ENCODE measurements at regions not wholly inside any gene's neighbourhood (a gene's known extent, or its start where the extent isn't known, plus 50 kb on each side); places are given as distances from the start of the nearest gene placed in this dataset.

DNA sequence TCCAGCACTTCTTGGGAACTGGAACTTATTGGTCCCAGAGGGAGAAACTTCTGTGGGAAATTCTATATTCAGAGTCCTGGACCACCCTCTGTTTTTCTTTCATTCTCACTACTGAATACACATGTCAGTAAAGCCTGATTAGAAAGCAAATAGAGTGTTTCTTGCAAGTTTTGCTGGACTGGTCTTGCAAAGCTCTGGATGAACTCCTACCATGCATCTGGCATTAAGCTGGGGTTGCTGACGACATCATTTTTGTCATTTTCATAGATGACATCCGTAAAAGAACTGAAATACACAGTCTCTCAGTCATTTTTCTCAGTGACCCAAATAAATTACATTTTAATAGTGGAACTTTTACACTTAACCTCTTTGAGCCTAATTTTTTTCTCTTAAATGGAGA, 283.2 kb downstream of the DMAC1 start:
- H3K4me3 ChIP-seq (ENCODE audit: low read depth, low read length), result no peak overlapping the region
- TF ChIP-seq, protein P1, sequence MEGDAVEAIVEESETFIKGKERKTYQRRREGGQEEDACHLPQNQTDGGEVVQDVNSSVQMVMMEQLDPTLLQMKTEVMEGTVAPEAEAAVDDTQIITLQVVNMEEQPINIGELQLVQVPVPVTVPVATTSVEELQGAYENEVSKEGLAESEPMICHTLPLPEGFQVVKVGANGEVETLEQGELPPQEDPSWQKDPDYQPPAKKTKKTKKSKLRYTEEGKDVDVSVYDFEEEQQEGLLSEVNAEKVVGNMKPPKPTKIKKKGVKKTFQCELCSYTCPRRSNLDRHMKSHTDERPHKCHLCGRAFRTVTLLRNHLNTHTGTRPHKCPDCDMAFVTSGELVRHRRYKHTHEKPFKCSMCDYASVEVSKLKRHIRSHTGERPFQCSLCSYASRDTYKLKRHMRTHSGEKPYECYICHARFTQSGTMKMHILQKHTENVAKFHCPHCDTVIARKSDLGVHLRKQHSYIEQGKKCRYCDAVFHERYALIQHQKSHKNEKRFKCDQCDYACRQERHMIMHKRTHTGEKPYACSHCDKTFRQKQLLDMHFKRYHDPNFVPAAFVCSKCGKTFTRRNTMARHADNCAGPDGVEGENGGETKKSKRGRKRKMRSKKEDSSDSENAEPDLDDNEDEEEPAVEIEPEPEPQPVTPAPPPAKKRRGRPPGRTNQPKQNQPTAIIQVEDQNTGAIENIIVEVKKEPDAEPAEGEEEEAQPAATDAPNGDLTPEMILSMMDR (IDR thresholded peaks at IDR 0.05; ENCODE audit: insufficient read depth, low read depth, low read length), result no peak
- DNase-seq (ENCODE audit: low read depth), result no peak

DNA sequence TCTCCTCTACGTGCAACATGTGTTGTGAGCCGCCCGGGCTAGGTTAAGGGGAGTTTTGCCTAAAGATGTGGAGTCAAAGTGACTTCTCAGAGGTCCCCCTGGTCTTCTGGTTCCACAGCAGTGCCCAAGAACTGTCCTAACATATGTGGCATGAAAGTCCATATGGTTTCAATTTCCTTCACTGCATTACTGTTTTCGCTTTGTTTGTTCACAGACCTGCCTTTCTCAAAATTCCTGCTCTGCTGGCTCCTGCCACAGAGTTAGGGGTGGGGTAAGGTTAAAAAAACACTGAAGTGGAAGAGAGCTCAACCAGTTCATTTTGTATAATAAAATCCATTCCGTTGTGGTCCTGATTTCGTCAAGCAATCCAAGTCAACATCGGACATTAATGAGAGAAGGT, 289.4 kb downstream of the DMAC1 start:
- TF ChIP-seq, protein P1 (IDR thresholded peaks at IDR 0.05; ENCODE audit: insufficient read depth, low read depth, low read length), result no peak
- DNase-seq (ENCODE audit: low read depth), result peak; percentile 19

DNA sequence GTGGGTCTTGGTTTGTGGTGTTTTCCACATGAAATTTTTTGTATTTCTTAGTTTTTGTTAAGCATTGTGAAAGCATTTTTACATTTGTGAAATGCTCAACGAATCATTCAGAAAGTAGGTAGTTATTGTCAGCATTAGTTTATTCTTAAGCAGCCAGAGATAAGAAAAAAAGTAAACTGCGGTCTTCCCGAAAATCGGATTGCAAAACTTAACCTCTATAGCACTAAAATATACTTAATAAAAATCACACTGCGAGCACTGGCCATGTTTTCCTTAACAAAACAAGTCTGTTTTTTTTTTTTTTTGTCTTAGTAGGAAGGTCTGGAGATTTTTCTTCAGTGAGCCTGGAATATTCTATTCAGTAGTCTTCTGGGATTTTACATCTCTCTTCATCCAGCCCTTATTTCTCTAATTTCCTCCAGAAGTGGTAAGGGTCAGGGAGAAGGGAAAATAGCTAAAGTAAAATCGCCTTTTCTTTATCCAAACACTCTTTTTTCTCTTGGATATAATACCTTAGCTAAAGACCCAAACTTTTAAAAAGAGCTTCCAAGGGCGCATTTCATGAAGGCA, 289.9 kb downstream of the DMAC1 start:
- H3K4me3 ChIP-seq (ENCODE audit: low read depth, low read length), result no peak overlapping the region
- TF ChIP-seq, protein P1 (IDR thresholded peaks at IDR 0.05; ENCODE audit: insufficient read depth, low read depth, low read length), result no peak
- peak; percentile 89 for DNase-seq (ENCODE audit: low read depth)

More for the DNA sequence above, 289.4 kb downstream of the DMAC1 start:
- no peak overlapping the region for H3K4me3 ChIP-seq (ENCODE audit: low read depth, low read length)

GRCh38 chr9:7508516-7508915, 291.1 kb downstream of the DMAC1 start:
- no peak overlapping the region for H3K4me3 ChIP-seq (ENCODE audit: low read depth, low read length)
- no peak for DNase-seq (ENCODE audit: low read depth)
- TF ChIP-seq, protein P1 (IDR thresholded peaks at IDR 0.05; ENCODE audit: insufficient read depth, low read depth, low read length), result no peak

- no peak overlapping the region for H3K4me3 ChIP-seq (ENCODE audit: low read depth, low read length)
- no peak for DNase-seq (ENCODE audit: low read depth)
- TF ChIP-seq, protein P1 (IDR thresholded peaks at IDR 0.05; ENCODE audit: insufficient read depth, low read depth, low read length), result no peak
Observed at GRCh38 chr9:7507566-7508270, 291.9 kb downstream of the DMAC1 start.

- H3K4me3 ChIP-seq (ENCODE audit: low read depth, low read length), result no peak overlapping the region
- TF ChIP-seq, protein P1 (IDR thresholded peaks at IDR 0.05; ENCODE audit: insufficient read depth, low read depth, low read length), result no peak
- no peak for DNase-seq (ENCODE audit: low read depth)
Observed at GRCh38 chr9:7507026-7507425, 292.6 kb downstream of the DMAC1 start.
